IMR-90 (cell line): ENCODE measurements at regions not wholly inside any gene's neighbourhood (a gene's known extent, or its start where the extent isn't known, plus 50 kb on each side); places are given as distances from the start of the nearest gene placed in this dataset.

Experiments used
- ATAC-seq: fragments of 200-7000 bp; cut with Tn5 transposase; 2 replicates; pipeline ENCODE4 v1.9.1; 2020; ENCODE audit warnings: low read depth, mild to moderate bottlenecking, moderate library complexity
- BruUV-seq: library from RNA; stranded (reverse); fragments of 400-500 nt; replicated peaks from 2 replicates; lab custom pipeline; 2021; lab: Mats Ljungman, UMichigan
- CTCF ChIA-PET: fragments of 300-600 bp; formaldehyde crosslinking; extraction: SDS; loops from one replicate; lab custom pipeline; 2021; ENCODE audit warnings: antibody characterized with exemption; lab: Yijun Ruan, JAX
- POLR2A ChIA-PET: fragments of 300-600 bp; sonication (Branson Sonifier 250); formaldehyde crosslinking; loops from one replicate; lab custom pipeline; 2022; ENCODE audit warnings: antibody characterized with exemption; ENCODE audit not compliant: unreplicated experiment; lab: Charles Lee
- DNase-seq: peaks from one replicate; pipeline ENCODE4 v3.0.0; 2013
- H2AFZ ChIP-seq: replicated peaks from 2 replicates; pipeline ENCODE3; 2013; ENCODE audit warnings: low read length, mild to moderate bottlenecking; ENCODE audit not compliant: poor library complexity
- H2AK5ac ChIP-seq: 2 replicates; pipeline ENCODE4 v1.6.1; 2013; ENCODE audit warnings: low read depth, low read length, inconsistent platforms
- H2AK9ac ChIP-seq: replicated peaks from 2 replicates; pipeline ENCODE3; 2013; ENCODE audit warnings: mild to moderate bottlenecking, low read depth, low read length, moderate library complexity; ENCODE audit not compliant: poor library complexity
- H2BK120ac ChIP-seq: 2 replicates; pipeline ENCODE4 v1.6.1; 2013; ENCODE audit warnings: low read depth, low read length, inconsistent platforms
- H2BK15ac ChIP-seq: 3 replicates; pipeline ENCODE4 v1.6.1; 2013; ENCODE audit warnings: low read depth, low read length, inconsistent platforms
- H2BK20ac ChIP-seq: 2 replicates; pipeline ENCODE4 v1.6.1; 2013; ENCODE audit warnings: low read depth, mild to moderate bottlenecking, inconsistent platforms, low read length, moderate library complexity
- H2BK5ac ChIP-seq: 2 replicates; pipeline ENCODE4 v1.6.1; 2013; ENCODE audit warnings: mild to moderate bottlenecking, low read depth, low read length, inconsistent platforms; ENCODE audit not compliant: poor library complexity, severe bottlenecking
- H3K14ac ChIP-seq: replicated peaks from 2 replicates; pipeline ENCODE4 v1.6.1; 2013; ENCODE audit warnings: low read depth, low read length, inconsistent platforms
- H3K18ac ChIP-seq: 2 replicates; pipeline ENCODE4 v1.6.1; 2013; ENCODE audit warnings: low read depth, low read length, control low read depth
- H3K23ac ChIP-seq: 2 replicates; pipeline ENCODE4 v1.6.1; 2013; ENCODE audit warnings: low read depth, low read length, inconsistent platforms
- H3K27ac ChIP-seq: 2 replicates; pipeline ENCODE4 v1.5.1; 2013; ENCODE audit warnings: mild to moderate bottlenecking, control low read depth, low read length; ENCODE audit not compliant: insufficient read depth
- H3K27me3 ChIP-seq: 2 replicates; pipeline ENCODE4 v1.6.1; 2013; ENCODE audit warnings: low read length; ENCODE audit not compliant: control insufficient read depth, insufficient read depth
- H3K36me3 ChIP-seq: 2 replicates; pipeline ENCODE4 v1.6.1; 2013; ENCODE audit warnings: low read length, mixed read lengths; ENCODE audit not compliant: control insufficient read depth, insufficient read depth
- H3K4ac ChIP-seq: 2 replicates; pipeline ENCODE4 v1.6.1; 2013; ENCODE audit warnings: low read depth, low read length, inconsistent platforms
- H3K4me1 ChIP-seq: 2 replicates; pipeline ENCODE4 v1.6.1; 2013; ENCODE audit warnings: low read length, mixed read lengths; ENCODE audit not compliant: control insufficient read depth, insufficient read depth
- H3K4me2 ChIP-seq: 2 replicates; pipeline ENCODE4 v1.6.1; 2013; ENCODE audit warnings: low read depth, mild to moderate bottlenecking, control low read depth, low read length, moderate library complexity
- H3K4me3 ChIP-seq: 2 replicates; pipeline ENCODE4 v1.5.1; 2013; ENCODE audit warnings: low read depth, mild to moderate bottlenecking, control low read depth, low read length, moderate library complexity; ENCODE audit not compliant: insufficient read depth
- H3K56ac ChIP-seq: 2 replicates; pipeline ENCODE4 v1.6.1; 2013; ENCODE audit warnings: low read length, inconsistent platforms; ENCODE audit not compliant: insufficient read depth; ENCODE audit errors: extremely low read depth
- H3K79me1 ChIP-seq, 2 experiments: 2 replicates each; pipeline ENCODE4 v1.6.1; 2013; ENCODE audit warnings: low read length in 2 of 2, inconsistent platforms in 1 of 2, low read depth in 1 of 2
- H3K9ac ChIP-seq: 2 replicates; pipeline ENCODE4 v1.6.1; 2013; ENCODE audit warnings: low read depth, low read length, control low read depth
- H3K9me1 ChIP-seq: 2 replicates; pipeline ENCODE4 v1.6.1; 2013; ENCODE audit warnings: low read length, inconsistent platforms; ENCODE audit not compliant: insufficient read depth
- H3K9me3 ChIP-seq: 2 replicates; pipeline ENCODE4 v1.6.1; 2013; ENCODE audit warnings: low read length; ENCODE audit not compliant: control insufficient read depth, insufficient read depth
- H4K20me1 ChIP-seq: 2 replicates; pipeline ENCODE4 v1.6.1; 2013; ENCODE audit warnings: low read length, inconsistent platforms; ENCODE audit not compliant: insufficient read depth
- H4K5ac ChIP-seq: 2 replicates; pipeline ENCODE4 v1.6.1; 2013; ENCODE audit warnings: mild to moderate bottlenecking, low read depth, low read length, control low read depth
- H4K8ac ChIP-seq, 2 experiments: 2 replicates each; pipeline ENCODE4 v1.6.1; 2013; ENCODE audit warnings: low read depth in 2 of 2, low read length in 2 of 2, control low read depth in 1 of 2, inconsistent platforms in 1 of 2
- H4K91ac ChIP-seq: 2 replicates; pipeline ENCODE4 v1.6.1; 2013; ENCODE audit warnings: low read depth, low read length, inconsistent platforms; ENCODE audit not compliant: insufficient read depth
- CEBPB ChIP-seq: IDR thresholded peaks from 2 replicates; pipeline ENCODE4 v1.6.1; 2012; ENCODE audit warnings: low read depth, low read length, improper control_type of control experiment
- WGBS, 2 experiments: methylation state at CpG; one replicate each; pipeline versions ENCODE4 v1.1.5 to v1.1.7; 2013; ENCODE audit warnings: missing lambda C conversion rate in 2 of 2; ENCODE audit not compliant: insufficient read length in 1 of 2; ENCODE audit errors: extremely low coverage in 2 of 2; 5-methylcytosine and 5-hydroxymethylcytosine counted together
- dilution Hi-C: fragments of 300-500 bp; cut with HindIII; formaldehyde crosslinking; loops from one replicate; pipeline ENCODE4 v1.14.3; 2018; ENCODE audit warnings: low sequenced_read_pairs; ENCODE audit not compliant: unreplicated experiment
- in situ Hi-C: fragments of 300-500 bp; cut with MboI; formaldehyde crosslinking; loops from 3 replicates; pipeline ENCODE4 v1.14.3; 2019; ENCODE audit warnings: low sequenced_read_pairs, inconsistent platforms, mixed read lengths
- intact Hi-C: fragments of 100-400 bp; cut with micrococcal nuclease; formaldehyde crosslinking; loops from 2 replicates; pipeline ENCODE4 v1.10.0; 2022

- ATAC-seq = no peak
Observed at GRCh38 chr11:123282597-123282996, 87.5 kb upstream of the CLMP start.

More at GRCh38 chr11:123282597-123282996, 87.5 kb upstream of the CLMP start:
- Histone ChIP-seq H3K9me1 (no peaks in the 10 kb centered on the region), H4K5ac (no peak overlapping the region), H3K14ac (no peak overlapping the region), H2AFZ (no peak overlapping the region), H3K4me3 (no peak overlapping the region), H3K27me3 (peaks cover 40% of the 10 kb centered on the region), H2AK9ac (no peak overlapping the region), H2BK15ac (no peak overlapping the region), H4K91ac (no peak overlapping the region), H3K4me1 (no peaks in the 10 kb centered on the region), H3K4me2 (no peak overlapping the region), H3K27ac (no peak overlapping the region), H4K8ac (no peak overlapping the region), H3K4ac (no peak overlapping the region), H3K18ac (no peak overlapping the region), H4K20me1 (no peaks in the 10 kb centered on the region), H3K9ac (no peak overlapping the region), H3K56ac (no peak overlapping the region), H2AK5ac (no peak overlapping the region), H3K36me3 (no peaks in the 10 kb centered on the region), H3K9me3 (peaks cover 7% of the 10 kb centered on the region), H2BK20ac (no peak overlapping the region), H3K79me1 (no peaks in the 10 kb centered on the region), H2BK120ac (no peak overlapping the region), H2BK5ac (no peak overlapping the region), H3K23ac (no peak overlapping the region)
- no peak for DNase-seq
- no CpG with 5 or more reads among the region's 6 CpGs for WGBS, 2 experiments
- no peak for TF ChIP-seq CEBPB
- BruUV-seq = no TSS peak
- ChIA-PET CTCF (no interaction called here), POLR2A (no interaction called here)
- in situ Hi-C loops = no loop called here
- intact Hi-C loops = no loop called here
- dilution Hi-C loops = no loop called here
